H1 (cell line): ENCODE measurements at regions not wholly inside any gene's neighbourhood (a gene's known extent, or its start where the extent isn't known, plus 50 kb on each side); places are given as distances from the start of the nearest gene placed in this dataset.

Experiments used
- CHD1 ChIP-seq: IDR thresholded peaks from 2 replicates; pipeline ENCODE4 v1.6.1; 2012; ENCODE audit warnings: low read depth, low read length, improper control_type of control experiment
- EGR1 ChIP-seq: IDR thresholded peaks from 2 replicates; pipeline ENCODE4 v1.6.1; 2011; ENCODE audit warnings: low read depth, low read length, borderline replicate concordance
- GABPA ChIP-seq: IDR thresholded peaks from 2 replicates; pipeline ENCODE4 v1.6.1; 2011; ENCODE audit warnings: mild to moderate bottlenecking, low read length, moderate library complexity, borderline replicate concordance; ENCODE audit not compliant: insufficient read depth
- HDAC2 ChIP-seq, 2 experiments: fragments of 300-600 bp in 1 of 2; sonication (generic) in 1 of 2; IDR thresholded peaks; 2 replicates each; pipeline ENCODE4 v1.6.1; 2011 to 2012; ENCODE audit warnings: low read depth in 2 of 2, low read length in 2 of 2, mild to moderate bottlenecking in 2 of 2, moderate library complexity in 2 of 2, borderline replicate concordance in 1 of 2, inconsistent platforms in 1 of 2
- HDAC6 ChIP-seq: IDR thresholded peaks from one replicate; pipeline ENCODE4 v1.7.1; 2012; ENCODE audit warnings: low read depth, mild to moderate bottlenecking, inconsistent platforms, low read length, moderate library complexity
- POLR2A ChIP-seq, 2 experiments: IDR thresholded peaks; 1 replicate in 1 of 2; 2 replicates in 1 of 2; pipeline ENCODE4 v1.6.1; 2011; ENCODE audit warnings: low read depth in 2 of 2, low read length in 2 of 2, mild to moderate bottlenecking in 2 of 2; ENCODE audit errors: control extremely low read depth in 1 of 2
- RAD21 ChIP-seq, 2 experiments: IDR thresholded peaks in 1 of 2; conservative IDR thresholded peaks in 1 of 2; 2 replicates each; pipeline ENCODE4 v1.6.1; 2011; ENCODE audit warnings: low read depth in 2 of 2, low read length in 2 of 2, improper control_type of control experiment in 1 of 2, inconsistent platforms in 1 of 2, mild to moderate bottlenecking in 1 of 2, moderate library complexity in 1 of 2
- SUZ12 ChIP-seq: fragments of 200-600 bp; sonication (generic); IDR thresholded peaks from 2 replicates; pipeline ENCODE4 v1.6.1; 2012; ENCODE audit warnings: mild to moderate bottlenecking, inconsistent platforms, low read length, moderate library complexity, mixed read lengths
- ZNF274 ChIP-seq: IDR thresholded peaks from 2 replicates; pipeline ENCODE4 v1.7.0; 2012; ENCODE audit warnings: low read length, borderline replicate concordance; ENCODE audit errors: extremely low read depth
- TF ChIP-seq, protein P1 (sequence below), 3 experiments: IDR thresholded peaks; 1 replicate in 2 of 3; 2 replicates in 1 of 3; pipeline versions ENCODE4 v1.5.1 to v1.6.1; 2011; ENCODE audit warnings: low read length in 3 of 3, mild to moderate bottlenecking in 3 of 3, inconsistent platforms in 2 of 3, low read depth in 1 of 3, moderate library complexity in 1 of 3; ENCODE audit not compliant: insufficient read depth in 1 of 3; ENCODE audit errors: control extremely low read depth in 1 of 3

DNA sequence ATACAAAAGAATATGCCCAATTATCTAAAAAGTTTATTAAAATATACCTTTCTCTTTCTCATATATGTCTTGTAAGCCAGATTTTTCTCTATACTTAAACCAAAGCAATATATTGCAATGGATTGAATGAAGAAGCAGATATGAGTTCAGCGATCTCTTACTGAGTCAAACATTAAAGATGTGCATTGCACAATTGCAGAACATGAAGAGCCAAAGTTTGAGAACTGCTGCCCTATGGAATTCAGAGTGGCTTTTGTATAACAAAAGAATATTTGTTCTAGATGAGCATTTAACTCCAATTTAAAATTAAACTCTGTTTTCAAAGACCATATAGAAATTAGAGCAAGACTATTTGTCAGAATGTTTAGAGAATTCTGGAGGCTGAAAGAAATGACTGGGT, 519.0 kb upstream of the DAB2 start:
- TF ChIP-seq, protein P1, sequence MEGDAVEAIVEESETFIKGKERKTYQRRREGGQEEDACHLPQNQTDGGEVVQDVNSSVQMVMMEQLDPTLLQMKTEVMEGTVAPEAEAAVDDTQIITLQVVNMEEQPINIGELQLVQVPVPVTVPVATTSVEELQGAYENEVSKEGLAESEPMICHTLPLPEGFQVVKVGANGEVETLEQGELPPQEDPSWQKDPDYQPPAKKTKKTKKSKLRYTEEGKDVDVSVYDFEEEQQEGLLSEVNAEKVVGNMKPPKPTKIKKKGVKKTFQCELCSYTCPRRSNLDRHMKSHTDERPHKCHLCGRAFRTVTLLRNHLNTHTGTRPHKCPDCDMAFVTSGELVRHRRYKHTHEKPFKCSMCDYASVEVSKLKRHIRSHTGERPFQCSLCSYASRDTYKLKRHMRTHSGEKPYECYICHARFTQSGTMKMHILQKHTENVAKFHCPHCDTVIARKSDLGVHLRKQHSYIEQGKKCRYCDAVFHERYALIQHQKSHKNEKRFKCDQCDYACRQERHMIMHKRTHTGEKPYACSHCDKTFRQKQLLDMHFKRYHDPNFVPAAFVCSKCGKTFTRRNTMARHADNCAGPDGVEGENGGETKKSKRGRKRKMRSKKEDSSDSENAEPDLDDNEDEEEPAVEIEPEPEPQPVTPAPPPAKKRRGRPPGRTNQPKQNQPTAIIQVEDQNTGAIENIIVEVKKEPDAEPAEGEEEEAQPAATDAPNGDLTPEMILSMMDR (IDR thresholded peaks at IDR 0.05; ENCODE audit: control extremely low read depth in 1 of 3, insufficient read depth in 1 of 3, low read depth in 1 of 3, low read length in 3 of 3): no peak
- TF ChIP-seq POLR2A (IDR thresholded peaks at IDR 0.05; ENCODE audit: control extremely low read depth in 1 of 2, low read depth in 2 of 2, low read length in 2 of 2) (no peak), SUZ12 (no peak), GABPA (no peak), HDAC6 (no peak), RAD21 (IDR thresholded peaks at IDR 0.05 in 1 of 2, conservative IDR thresholded peaks at IDR 0.05 in 1 of 2; ENCODE audit: low read depth in 2 of 2, low read length in 2 of 2) (no peak), HDAC2 (IDR thresholded peaks at IDR 0.05; ENCODE audit: borderline replicate concordance in 1 of 2, low read depth in 2 of 2, low read length in 2 of 2) (no peak), EGR1 (no peak), ZNF274 (no peak), CHD1 (no peak)
